GDM1 (cell line): ENCODE measurements at regions not wholly inside any gene's neighbourhood (a gene's known extent, or its start where the extent isn't known, plus 50 kb on each side); places are given as distances from the start of the nearest gene placed in this dataset.
"Not testable (repeated sequence)": the region's sequence is repeated elsewhere in the genome, so short reads cannot be mapped to it uniquely, and the experiment has no call there.

Experiments
- DNase-seq: peaks from one replicate; lab custom pipeline; 2025; lab: John Stamatoyannopoulos, UW

DNA sequence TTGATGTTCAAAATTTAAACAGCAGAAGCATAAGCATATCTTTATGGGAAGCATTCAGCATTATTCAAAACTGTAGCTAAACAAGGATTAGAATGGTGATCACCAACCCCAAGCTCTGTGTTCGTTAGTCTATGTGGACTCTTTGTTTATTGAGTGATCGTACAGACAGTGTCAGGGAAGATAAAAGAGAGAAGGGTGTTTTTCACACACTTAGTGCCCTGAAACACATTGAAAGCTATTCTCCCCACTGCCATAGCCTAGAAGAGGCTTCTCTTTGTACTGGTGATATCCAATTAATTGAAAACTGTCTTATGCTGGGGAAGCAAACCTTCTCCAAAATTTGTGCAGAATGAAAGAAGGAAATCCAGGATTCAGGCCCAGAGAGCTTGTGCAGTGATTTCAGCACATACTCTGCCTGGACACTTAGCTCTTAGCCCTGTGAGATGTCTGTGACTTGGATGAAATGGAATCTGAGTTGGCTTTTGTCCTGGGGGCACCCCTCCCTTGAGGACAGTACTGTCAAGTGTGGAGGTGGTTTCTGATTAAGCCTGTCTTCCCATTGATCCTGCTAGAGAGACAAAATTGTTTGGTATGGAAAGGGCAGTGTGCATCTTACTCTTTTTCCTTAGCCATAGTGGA lies 125.7 kb upstream of the MTHFD1L start:
- DNase-seq, result no peak

DNA sequence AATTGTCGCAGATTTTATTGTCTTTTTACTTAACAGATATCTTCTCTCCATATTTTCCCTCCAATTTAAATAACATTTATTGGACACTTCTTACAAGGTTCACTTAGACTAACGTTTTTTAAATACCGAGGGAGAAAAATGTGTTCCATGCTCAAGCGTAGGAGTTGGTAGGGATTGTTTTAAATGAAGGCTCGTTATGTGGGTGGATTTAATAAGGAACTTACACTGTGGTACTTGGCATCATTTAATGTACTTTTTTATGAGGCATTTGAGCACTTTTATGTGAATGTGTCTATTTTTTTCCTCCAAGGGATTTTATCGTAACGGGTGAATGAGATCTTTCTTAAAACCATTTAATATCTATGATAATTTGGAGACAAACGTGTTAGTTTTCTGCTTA lies 125.0 kb upstream of the MTHFD1L start:
- DNase-seq, result no peak

DNA sequence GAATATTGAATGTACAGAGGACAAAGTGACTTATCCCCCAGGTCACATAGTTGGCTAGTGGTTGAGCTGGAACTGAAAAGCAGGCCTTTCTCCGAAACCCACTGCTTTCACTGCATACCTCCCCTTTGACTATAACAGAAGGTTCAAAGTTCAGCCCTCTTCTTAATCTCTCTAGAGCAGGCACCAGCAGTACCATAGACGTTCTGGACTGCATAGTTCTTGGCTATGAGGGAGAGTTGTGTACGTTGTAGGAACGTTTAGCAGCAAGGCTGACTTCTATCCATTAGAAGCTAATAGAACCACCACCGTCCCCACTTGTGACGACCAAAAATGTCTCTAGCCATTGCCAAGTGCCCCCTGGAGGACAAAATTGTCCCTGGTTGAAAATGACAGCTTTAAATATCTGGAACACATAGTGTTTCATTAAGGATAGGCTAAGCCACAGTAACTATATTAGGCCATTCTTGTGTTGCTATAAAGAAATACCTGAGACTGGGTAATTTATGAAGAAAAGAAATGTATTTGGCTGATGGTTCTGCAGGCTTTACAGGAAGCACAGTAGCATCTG lies 123.8 kb upstream of the MTHFD1L start:
- DNase-seq, result no peak

DNA sequence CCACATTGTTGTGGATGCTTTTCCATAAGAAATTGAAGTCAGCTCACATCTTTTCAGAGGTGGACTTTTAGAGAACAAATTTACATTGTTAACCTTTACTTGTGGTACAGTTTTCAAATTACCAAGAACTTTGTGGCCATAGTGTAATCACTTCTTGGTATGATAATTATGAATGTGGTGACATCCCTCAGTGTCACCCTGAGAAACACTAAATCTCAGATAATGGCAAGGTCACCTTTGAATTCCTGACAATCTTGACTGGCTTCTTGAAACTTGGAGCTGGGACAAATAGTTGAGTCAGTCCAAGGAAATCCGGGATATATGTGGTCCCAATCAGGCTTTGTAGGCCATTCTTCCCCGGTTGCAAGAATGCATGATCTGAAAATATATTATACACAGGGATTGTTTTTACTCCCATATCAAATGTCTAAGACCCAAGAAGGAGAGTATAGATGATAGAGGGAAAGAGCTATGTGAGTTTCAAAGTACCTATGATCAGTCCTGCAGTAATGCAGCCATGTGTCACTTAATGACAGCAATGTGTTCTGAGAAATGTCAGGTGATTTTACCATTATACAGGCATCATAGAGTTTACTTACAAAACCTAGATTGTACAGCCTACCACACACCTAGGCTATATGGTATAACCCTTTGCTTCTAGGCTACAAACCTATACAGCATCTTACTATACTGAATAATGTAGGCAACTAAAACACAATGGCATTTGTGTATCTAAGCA lies 120.8 kb upstream of the MTHFD1L start:
- DNase-seq, result no peak

GRCh38 chr6:150745896-150746295 lies 119.6 kb upstream of the MTHFD1L start:
- no peak for DNase-seq

- DNase-seq, result no peak
Observed at GRCh38 chr6:150747155-150747554, 118.3 kb upstream of the MTHFD1L start.

GRCh38 chr6:150749091-150749670 lies 116.3 kb upstream of the MTHFD1L start:
- no peak for DNase-seq

DNA sequence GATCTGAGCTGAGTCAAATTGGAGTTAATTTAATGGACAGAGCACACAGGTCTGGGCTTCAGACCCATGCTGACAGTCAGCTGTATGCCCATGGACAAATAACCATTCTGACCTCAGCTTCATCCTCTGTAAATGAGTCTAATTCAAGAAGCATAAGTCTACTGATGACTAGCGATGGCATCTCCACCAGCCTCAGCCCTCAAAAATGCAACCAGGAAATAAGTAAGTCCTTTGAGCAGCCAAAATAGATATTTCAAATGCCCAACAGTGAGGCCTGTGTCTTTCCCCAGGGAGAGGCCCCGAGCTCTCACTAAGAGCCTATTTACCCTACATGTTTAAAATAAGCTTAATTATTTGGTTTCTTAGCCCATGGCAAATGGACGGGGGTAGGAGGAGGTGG lies 114.2 kb upstream of the MTHFD1L start:
- no peak for DNase-seq

- no peak for DNase-seq
Observed at GRCh38 chr6:150752409-150752808, 113.1 kb upstream of the MTHFD1L start.

DNA sequence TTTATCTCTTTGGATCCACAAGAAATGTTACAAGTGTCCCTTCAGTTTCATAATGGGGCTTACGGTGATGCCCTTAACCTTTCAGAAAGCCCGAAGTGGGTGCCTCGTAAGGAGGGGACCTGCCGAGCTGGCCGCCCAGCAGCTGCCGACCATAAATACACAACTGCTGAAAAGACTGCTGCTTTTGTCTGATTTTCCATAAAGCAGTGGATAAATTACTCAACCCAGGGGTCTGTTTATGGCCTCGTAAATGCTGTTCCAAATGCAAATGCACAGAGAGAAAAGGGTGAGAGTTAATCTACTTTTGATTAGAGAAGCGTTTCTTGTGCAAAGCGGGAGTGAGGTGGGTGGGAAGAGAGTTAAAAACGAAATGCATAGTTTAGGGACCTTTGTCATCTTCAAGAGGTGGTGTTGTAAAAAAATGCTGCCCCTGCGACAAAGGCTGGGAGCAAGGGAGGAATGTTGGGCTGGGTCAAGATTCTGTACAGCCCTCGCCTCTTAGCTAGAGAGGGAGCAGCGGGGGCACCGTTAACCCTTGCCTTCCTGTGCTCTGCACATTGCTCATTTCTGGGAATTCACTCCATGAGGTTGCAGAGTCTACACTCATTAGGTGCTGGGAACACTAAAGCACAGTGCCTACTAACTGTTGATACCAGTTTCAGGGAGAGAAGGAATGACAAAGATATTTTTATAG lies 112.0 kb upstream of the MTHFD1L start:
- no peak for DNase-seq

DNA sequence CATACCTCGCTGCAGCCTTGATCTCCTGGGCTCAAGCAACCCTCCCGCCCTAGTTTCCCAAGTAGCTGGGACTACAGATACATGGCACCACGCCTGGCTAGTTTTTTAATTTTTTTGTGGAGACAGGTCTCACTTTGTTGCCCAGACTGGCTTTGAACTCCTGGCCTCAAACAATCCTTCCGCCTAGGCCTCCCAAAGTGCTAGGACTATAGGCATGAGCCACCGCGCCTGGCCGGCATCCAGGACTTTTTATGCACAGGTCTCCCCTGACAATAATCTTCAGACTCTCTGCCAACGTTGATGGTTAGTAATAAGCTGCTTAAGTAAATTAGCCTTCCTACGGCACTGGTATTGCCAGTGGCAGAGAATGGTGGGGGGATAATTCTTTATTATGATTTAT lies 110.5 kb upstream of the MTHFD1L start:
- DNase-seq, result no peak

GRCh38 chr6:150755524-150755923 lies 110.0 kb upstream of the MTHFD1L start:
- no peak for DNase-seq

- DNase-seq, result no peak
Observed at GRCh38 chr6:150756173-150756572, 109.3 kb upstream of the MTHFD1L start.

DNA sequence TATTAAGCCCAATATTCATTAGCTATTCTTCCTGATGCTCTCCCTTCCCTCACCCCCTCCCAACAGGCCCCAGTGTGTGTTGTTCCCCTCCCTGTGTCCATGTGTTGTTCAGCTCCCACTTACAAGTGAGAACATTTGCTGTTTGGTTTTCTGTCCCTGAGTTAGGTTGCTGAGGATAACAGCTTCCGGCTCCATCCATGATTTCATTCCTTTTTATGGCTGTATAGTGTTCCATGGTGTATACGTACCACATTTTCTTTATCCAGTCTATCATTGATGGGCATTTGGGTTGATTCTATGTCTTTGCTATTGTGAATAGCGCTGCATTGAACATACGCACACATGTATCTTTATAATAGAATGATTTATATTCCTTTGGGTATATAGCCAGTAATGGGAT lies 107.7 kb upstream of the MTHFD1L start:
- DNase-seq, result not testable (repeated sequence)

GRCh38 chr6:150759483-150759882 lies 106.0 kb upstream of the MTHFD1L start:
- no peak for DNase-seq

DNA sequence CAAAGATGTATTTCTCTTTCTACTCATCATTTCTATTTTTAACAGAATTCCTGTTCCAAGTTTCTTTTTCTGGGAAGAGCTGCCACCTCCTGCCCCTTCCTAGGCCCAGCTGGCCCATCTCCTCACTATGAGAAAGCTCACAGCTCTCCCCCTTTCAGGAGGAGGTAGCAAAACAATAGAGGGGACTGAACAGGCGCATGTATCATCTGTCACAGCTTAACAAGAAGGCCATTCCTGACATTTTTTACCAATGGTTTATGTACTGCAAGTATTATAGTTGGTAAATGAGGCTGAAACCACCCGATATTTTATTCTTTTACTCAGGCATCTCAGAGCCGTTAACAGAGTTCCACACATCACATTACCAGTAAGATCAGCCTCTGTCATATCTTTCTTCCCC lies 103.7 kb upstream of the MTHFD1L start:
- DNase-seq, result no peak

DNA sequence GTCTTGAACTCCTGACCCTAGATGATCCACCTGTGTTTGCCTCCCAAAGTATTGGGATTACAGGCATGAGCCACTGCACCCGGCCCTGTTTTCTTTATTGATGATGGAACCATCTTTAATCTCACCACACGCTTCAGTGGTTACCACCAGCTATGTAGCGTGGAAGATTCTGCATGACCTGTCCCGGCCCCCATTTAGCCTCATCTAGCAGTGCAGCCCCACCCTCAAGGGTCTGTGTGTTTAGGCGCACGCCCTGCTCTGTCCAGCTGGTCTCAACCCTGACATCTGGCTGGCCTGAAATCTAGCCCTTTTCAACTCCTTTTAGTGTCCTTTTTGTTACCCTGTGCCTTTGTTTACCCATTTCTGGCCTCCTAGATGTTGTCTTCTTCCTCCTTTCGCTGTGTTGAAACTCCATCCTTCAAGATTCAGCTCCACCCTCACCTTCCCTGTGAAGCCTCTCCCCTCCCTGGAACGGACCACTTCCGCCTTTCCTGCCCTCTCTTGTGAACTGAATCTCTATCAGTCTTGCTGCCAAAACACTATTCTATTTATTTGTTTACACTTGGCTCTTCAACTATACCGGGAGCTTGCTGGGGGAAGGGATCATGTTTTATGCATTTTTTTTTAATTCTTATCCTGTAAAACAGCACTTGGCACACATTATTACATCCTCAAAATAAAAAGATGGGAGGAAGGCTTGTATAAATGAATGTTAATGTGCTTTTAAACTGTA lies 101.0 kb upstream of the MTHFD1L start:
- DNase-seq, result no peak

- no peak for DNase-seq
Observed at GRCh38 chr6:150765067-150765764, 100.3 kb upstream of the MTHFD1L start.

GRCh38 chr6:150766201-150766997 lies 99.1 kb upstream of the MTHFD1L start:
- DNase-seq, result no peak

- DNase-seq, result no peak
Observed at GRCh38 chr6:150767161-150767560, 98.3 kb upstream of the MTHFD1L start.
